ENCODE measurements at regions not wholly inside any gene's neighbourhood (a gene's known extent, or its start where the extent isn't known, plus 50 kb on each side); places are given as distances from the start of the nearest gene placed in this dataset.

- H4K20me1 ChIP-seq (ENCODE audit: insufficient read depth, low read length) = no peaks in the 10 kb centered on the region
- no peak overlapping the region for H2AFZ ChIP-seq (ENCODE audit: low read length)
- no peaks in the 10 kb centered on the region for H3K9me3 ChIP-seq (replicated peaks; ENCODE audit: insufficient read depth, low read length)
- H3K9ac ChIP-seq (ENCODE audit: low read length) = no peak overlapping the region
- no peaks in the 10 kb centered on the region for H3F3A ChIP-seq (ENCODE audit: insufficient read depth, low read length)
- H3K27me3 ChIP-seq (replicated peaks; ENCODE audit: insufficient read depth, low read length) = no peaks in the 10 kb centered on the region
- no peak overlapping the region for H3K4me3 ChIP-seq (ENCODE audit: low read length)
- no peak for DNase-seq
- no peaks in the 10 kb centered on the region for H3K9me2 ChIP-seq (replicated peaks; ENCODE audit: insufficient read depth, low read length)
- no peaks in the 10 kb centered on the region for H3K79me2 ChIP-seq (ENCODE audit: low read length)
- H3K4me1 ChIP-seq (ENCODE audit: low read length) = no peaks in the 10 kb centered on the region
- H3K4me2 ChIP-seq (ENCODE audit: low read depth, low read length) = no peak overlapping the region
- no peak overlapping the region for H3K27ac ChIP-seq (ENCODE audit: low read length)
- no peaks in the 10 kb centered on the region for H3K36me3 ChIP-seq (replicated peaks; ENCODE audit: insufficient read depth, low read length)
- TF ChIP-seq CTCF (IDR thresholded peaks at IDR 0.05; ENCODE audit: low read length) (no peak), EZH2phosphoT487 (IDR thresholded peaks at IDR 0.05; ENCODE audit: low read length) (no peak), EZH2 (optimal IDR thresholded peaks at IDR 0.05; ENCODE audit: low read depth, low read length) (no peak)
Observed at GRCh38 chr2:225244933-225245332, 154.6 kb upstream of the NYAP2 start.

GRCh38 chr2:225236769-225237323 lies 162.7 kb upstream of the NYAP2 start:
- Histone ChIP-seq H2AFZ (ENCODE audit: low read length) (no peak overlapping the region), H3K4me2 (ENCODE audit: low read depth, low read length) (no peak overlapping the region)

GRCh38 chr2:225233234-225233633 lies 166.3 kb upstream of the NYAP2 start:
- no peak overlapping the region for H3K4me3 ChIP-seq (ENCODE audit: low read length)
- H4K20me1 ChIP-seq (ENCODE audit: insufficient read depth, low read length) = no peaks in the 10 kb centered on the region
- no peaks in the 10 kb centered on the region for H3K9me2 ChIP-seq (replicated peaks; ENCODE audit: insufficient read depth, low read length)
- H3K36me3 ChIP-seq (replicated peaks; ENCODE audit: insufficient read depth, low read length) = no peaks in the 10 kb centered on the region
- H3K79me2 ChIP-seq (ENCODE audit: low read length) = no peaks in the 10 kb centered on the region
- no peaks in the 10 kb centered on the region for H3F3A ChIP-seq (ENCODE audit: insufficient read depth, low read length)
- DNase-seq = no peak
- H3K4me2 ChIP-seq (ENCODE audit: low read depth, low read length) = no peak overlapping the region
- H3K9ac ChIP-seq (ENCODE audit: low read length) = no peak overlapping the region
- no peaks in the 10 kb centered on the region for H3K4me1 ChIP-seq (ENCODE audit: low read length)
- no peak overlapping the region for H3K27ac ChIP-seq (ENCODE audit: low read length)
- H3K9me3 ChIP-seq (replicated peaks; ENCODE audit: insufficient read depth, low read length) = no peaks in the 10 kb centered on the region
- H3K27me3 ChIP-seq (replicated peaks; ENCODE audit: insufficient read depth, low read length) = no peaks in the 10 kb centered on the region
- TF ChIP-seq EZH2phosphoT487 (IDR thresholded peaks at IDR 0.05; ENCODE audit: low read length) = no peak
- no peak for TF ChIP-seq CTCF (IDR thresholded peaks at IDR 0.05; ENCODE audit: low read length)
- no peak for TF ChIP-seq EZH2 (optimal IDR thresholded peaks at IDR 0.05; ENCODE audit: low read depth, low read length)
- H2AFZ ChIP-seq (ENCODE audit: low read length) = no peak overlapping the region

More at GRCh38 chr2:225236769-225237323, 162.7 kb upstream of the NYAP2 start:
- H3K27me3 ChIP-seq (replicated peaks; ENCODE audit: insufficient read depth, low read length) = no peaks in the 10 kb centered on the region
- no peaks in the 10 kb centered on the region for H3K79me2 ChIP-seq (ENCODE audit: low read length)
- H3F3A ChIP-seq (ENCODE audit: insufficient read depth, low read length) = no peaks in the 10 kb centered on the region
- H3K4me1 ChIP-seq (ENCODE audit: low read length) = no peaks in the 10 kb centered on the region
- no peak overlapping the region for H3K9ac ChIP-seq (ENCODE audit: low read length)
- H3K9me3 ChIP-seq (replicated peaks; ENCODE audit: insufficient read depth, low read length) = no peaks in the 10 kb centered on the region
- H3K9me2 ChIP-seq (replicated peaks; ENCODE audit: insufficient read depth, low read length) = no peaks in the 10 kb centered on the region
- TF ChIP-seq EZH2 (optimal IDR thresholded peaks at IDR 0.05; ENCODE audit: low read depth, low read length) (no peak), EZH2phosphoT487 (IDR thresholded peaks at IDR 0.05; ENCODE audit: low read length) (no peak), CTCF (IDR thresholded peaks at IDR 0.05; ENCODE audit: low read length) (no peak)
- H3K36me3 ChIP-seq (replicated peaks; ENCODE audit: insufficient read depth, low read length) = no peaks in the 10 kb centered on the region
- H4K20me1 ChIP-seq (ENCODE audit: insufficient read depth, low read length) = no peaks in the 10 kb centered on the region
- no peak overlapping the region for H3K4me3 ChIP-seq (ENCODE audit: low read length)
- H3K27ac ChIP-seq (ENCODE audit: low read length) = no peak overlapping the region
- no peak for DNase-seq

Data from MM.1S (cell line).